SK-N-SH treated with all-trans-retinoic acid at 6 μM for 48 hours (cell line): ENCODE measurements at regions not wholly inside any gene's neighbourhood (a gene's known extent, or its start where the extent isn't known, plus 50 kb on each side); places are given as distances from the start of the nearest gene placed in this dataset.

Source experiments
- CREB5 ChIP-seq: fragments of 250-450 bp; sonication (Bioruptor Pico); IDR thresholded peaks from 2 replicates; pipeline ENCODE4 v1.5.1; 2020; ENCODE audit warnings: low read depth, mild to moderate bottlenecking, moderate library complexity
- OSR1 ChIP-seq: fragments of 250-450 bp; sonication (Bioruptor Pico); IDR thresholded peaks from 2 replicates; pipeline ENCODE4 v1.8.0; 2022; ENCODE audit warnings: moderate library complexity, mild to moderate bottlenecking, inconsistent platforms
- TCF4 ChIP-seq: fragments of 250-450 bp; sonication (Bioruptor Pico); IDR thresholded peaks from 2 replicates; pipeline ENCODE4 v1.8.0; 2021; ENCODE audit warnings: mild to moderate bottlenecking, moderate library complexity, borderline replicate concordance
- TOX ChIP-seq: fragments of 250-450 bp; sonication (Bioruptor Pico); IDR thresholded peaks from 2 replicates; pipeline ENCODE4 v1.8.0; 2021; ENCODE audit warnings: mild to moderate bottlenecking, moderate library complexity, borderline replicate concordance
- ZC3H10 ChIP-seq: fragments of 250-450 bp; sonication (Bioruptor Pico); IDR thresholded peaks from 2 replicates; pipeline ENCODE4 v1.5.1; 2021; ENCODE audit warnings: mild to moderate bottlenecking, moderate library complexity

DNA sequence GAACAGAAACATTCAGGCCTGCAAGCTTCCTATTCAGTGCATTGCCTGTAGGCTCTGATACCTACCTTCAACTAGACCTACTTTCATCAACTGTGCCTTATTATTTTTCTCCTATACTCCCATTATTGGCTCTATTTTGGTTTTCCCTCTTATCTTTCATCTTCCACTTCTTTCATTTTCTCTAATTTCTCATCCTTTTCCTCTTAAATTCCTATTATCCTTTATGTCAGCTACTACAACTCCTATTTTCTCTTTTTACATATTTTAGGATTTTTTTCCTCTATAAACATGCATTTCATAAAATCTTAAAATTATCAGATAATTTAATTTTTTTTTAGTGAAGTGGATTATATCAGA, 61.6 kb upstream of the PRDM8 start:
- TF ChIP-seq TOX (CRISPR knock-in tag), result no peak
- no peak for TF ChIP-seq TCF4
- no peak for TF ChIP-seq ZC3H10
- no peak for TF ChIP-seq OSR1 (CRISPR knock-in tag)
- TF ChIP-seq CREB5 (CRISPR knock-in tag), result no peak
